ENCODE measurements at regions not wholly inside any gene's neighbourhood (a gene's known extent, or its start where the extent isn't known, plus 50 kb on each side); places are given as distances from the start of the nearest gene placed in this dataset.

- H3K9me3 ChIP-seq (ENCODE audit: control insufficient read depth, low read depth, low read length), result no peaks in the 10 kb centered on the region
- H3K4me3 ChIP-seq (ENCODE audit: control insufficient read depth in 2 of 3, extremely low read depth in 1 of 3, insufficient read depth in 2 of 3, low read depth in 1 of 3, low read length in 3 of 3), result no peak overlapping the region
- no peak overlapping the region for H3K4me2 ChIP-seq (ENCODE audit: control insufficient read depth, extremely low read depth, insufficient read depth, low read depth, low read length)
- no peaks in the 10 kb centered on the region for H3K27me3 ChIP-seq (ENCODE audit: control insufficient read depth, extremely low read depth, insufficient read depth, low read length)
- no peak overlapping the region for H3K9ac ChIP-seq (ENCODE audit: control insufficient read depth, extremely low read depth, insufficient read depth, low read length)
- no peaks in the 10 kb centered on the region for H4K20me1 ChIP-seq (ENCODE audit: control insufficient read depth, extremely low read depth, insufficient read depth, low read length)
- DNase-seq (ENCODE audit: low read depth, low spot score), result no peak
- dilution Hi-C loops (cut with MboI; ENCODE audit: extremely low pct_ligation_motif_present, low sequenced_read_pairs), result no loop called here
- no peaks in the 10 kb centered on the region for H3K4me1 ChIP-seq (ENCODE audit: control insufficient read depth, extremely low read depth, insufficient read depth, low read length)
- H3K9me1 ChIP-seq (ENCODE audit: control insufficient read depth, extremely low read depth, insufficient read depth, low read length), result no peaks in the 10 kb centered on the region
- H3K79me2 ChIP-seq (ENCODE audit: control insufficient read depth, insufficient read depth, low read length), result no peaks in the 10 kb centered on the region
- H3K36me3 ChIP-seq (ENCODE audit: control insufficient read depth in 2 of 2, extremely low read depth in 1 of 2, insufficient read depth in 2 of 2, low read length in 2 of 2), result no peaks in the 10 kb centered on the region
- no peak overlapping the region for H2AFZ ChIP-seq (ENCODE audit: control insufficient read depth, low read length)
- no peak overlapping the region for H3K27ac ChIP-seq (ENCODE audit: control insufficient read depth, insufficient read depth, low read length)
- FAIRE-seq, result no peak
- TF ChIP-seq EZH2 (IDR thresholded peaks at IDR 0.05; ENCODE audit: low read length) (no peak), CTCF (optimal IDR thresholded peaks at IDR 0.05 in 1 of 3, IDR thresholded peaks at IDR 0.05 in 1 of 3, conservative IDR thresholded peaks at IDR 0.05 in 1 of 3; ENCODE audit: extremely low read depth in 1 of 3, insufficient read depth in 2 of 3, low read length in 3 of 3) (no peak)
Observed at GRCh38 chr12:42859612-42860011, 270.1 kb upstream of the PRICKLE1 start.

- no peaks in the 10 kb centered on the region for H3K36me3 ChIP-seq (ENCODE audit: control insufficient read depth in 2 of 2, extremely low read depth in 1 of 2, insufficient read depth in 2 of 2, low read length in 2 of 2)
- no peaks in the 10 kb centered on the region for H4K20me1 ChIP-seq (ENCODE audit: control insufficient read depth, extremely low read depth, insufficient read depth, low read length)
- no peak for DNase-seq (ENCODE audit: low read depth, low spot score)
- TF ChIP-seq EZH2 (IDR thresholded peaks at IDR 0.05; ENCODE audit: low read length), result no peak
- no peak for TF ChIP-seq CTCF (optimal IDR thresholded peaks at IDR 0.05 in 1 of 3, IDR thresholded peaks at IDR 0.05 in 1 of 3, conservative IDR thresholded peaks at IDR 0.05 in 1 of 3; ENCODE audit: extremely low read depth in 1 of 3, insufficient read depth in 2 of 3, low read length in 3 of 3)
- no peak overlapping the region for H3K9ac ChIP-seq (ENCODE audit: control insufficient read depth, extremely low read depth, insufficient read depth, low read length)
- no peaks in the 10 kb centered on the region for H3K9me1 ChIP-seq (ENCODE audit: control insufficient read depth, extremely low read depth, insufficient read depth, low read length)
- H3K4me1 ChIP-seq (ENCODE audit: control insufficient read depth, extremely low read depth, insufficient read depth, low read length), result no peaks in the 10 kb centered on the region
- H3K27me3 ChIP-seq (ENCODE audit: control insufficient read depth, extremely low read depth, insufficient read depth, low read length), result no peaks in the 10 kb centered on the region
- no peaks in the 10 kb centered on the region for H3K9me3 ChIP-seq (ENCODE audit: control insufficient read depth, low read depth, low read length)
- dilution Hi-C loops (cut with MboI; ENCODE audit: extremely low pct_ligation_motif_present, low sequenced_read_pairs), result no loop called here
- H3K27ac ChIP-seq (ENCODE audit: control insufficient read depth, insufficient read depth, low read length), result no peak overlapping the region
- H3K79me2 ChIP-seq (ENCODE audit: control insufficient read depth, insufficient read depth, low read length), result no peaks in the 10 kb centered on the region
- H3K4me3 ChIP-seq (ENCODE audit: control insufficient read depth in 2 of 3, extremely low read depth in 1 of 3, insufficient read depth in 2 of 3, low read depth in 1 of 3, low read length in 3 of 3), result no peak overlapping the region
- FAIRE-seq, result no peak
- H3K4me2 ChIP-seq (ENCODE audit: control insufficient read depth, extremely low read depth, insufficient read depth, low read depth, low read length), result no peak overlapping the region
- no peak overlapping the region for H2AFZ ChIP-seq (ENCODE audit: control insufficient read depth, low read length)
Observed at GRCh38 chr12:42857106-42857505, 267.6 kb upstream of the PRICKLE1 start.

Data from keratinocyte (primary cell).